ENCODE measurements at regions not wholly inside any gene's neighbourhood (a gene's known extent, or its start where the extent isn't known, plus 50 kb on each side); places are given as distances from the start of the nearest gene placed in this dataset.
A peak's percentile ranks its signal among the peaks of the same experiment; 100 is the strongest.
"Not testable (repeated sequence)": the region's sequence is repeated elsewhere in the genome, so short reads cannot be mapped to it uniquely, and the experiment has no call there.

DNA sequence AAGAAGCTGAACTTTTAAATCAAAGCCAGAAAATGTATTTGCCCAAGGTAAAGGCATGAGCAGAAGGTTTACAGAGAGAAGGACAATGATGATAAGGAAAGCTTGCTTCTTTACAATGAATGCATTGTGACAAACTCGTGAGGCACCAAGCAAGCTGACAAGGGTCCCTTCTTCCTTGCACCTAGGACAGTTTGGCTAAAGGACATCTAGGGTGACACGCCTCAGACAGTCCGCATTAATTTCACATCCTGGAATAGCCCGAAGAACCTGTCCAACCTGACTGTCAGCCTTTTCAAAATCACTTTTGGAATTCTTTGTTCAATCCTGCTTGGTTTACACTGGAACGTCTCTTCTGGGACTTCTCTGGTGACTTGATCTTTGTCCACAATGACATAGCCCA is 146.4 kb upstream of the MAP3K1 start:
- TF ChIP-seq, protein P1, sequence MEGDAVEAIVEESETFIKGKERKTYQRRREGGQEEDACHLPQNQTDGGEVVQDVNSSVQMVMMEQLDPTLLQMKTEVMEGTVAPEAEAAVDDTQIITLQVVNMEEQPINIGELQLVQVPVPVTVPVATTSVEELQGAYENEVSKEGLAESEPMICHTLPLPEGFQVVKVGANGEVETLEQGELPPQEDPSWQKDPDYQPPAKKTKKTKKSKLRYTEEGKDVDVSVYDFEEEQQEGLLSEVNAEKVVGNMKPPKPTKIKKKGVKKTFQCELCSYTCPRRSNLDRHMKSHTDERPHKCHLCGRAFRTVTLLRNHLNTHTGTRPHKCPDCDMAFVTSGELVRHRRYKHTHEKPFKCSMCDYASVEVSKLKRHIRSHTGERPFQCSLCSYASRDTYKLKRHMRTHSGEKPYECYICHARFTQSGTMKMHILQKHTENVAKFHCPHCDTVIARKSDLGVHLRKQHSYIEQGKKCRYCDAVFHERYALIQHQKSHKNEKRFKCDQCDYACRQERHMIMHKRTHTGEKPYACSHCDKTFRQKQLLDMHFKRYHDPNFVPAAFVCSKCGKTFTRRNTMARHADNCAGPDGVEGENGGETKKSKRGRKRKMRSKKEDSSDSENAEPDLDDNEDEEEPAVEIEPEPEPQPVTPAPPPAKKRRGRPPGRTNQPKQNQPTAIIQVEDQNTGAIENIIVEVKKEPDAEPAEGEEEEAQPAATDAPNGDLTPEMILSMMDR (conservative IDR thresholded peaks at IDR 0.05; ENCODE audit: low read length), result no peak
- DNase-seq (ENCODE audit: low read depth), result no peak
- H3K4me3 ChIP-seq (ENCODE audit: low read length), result no peak overlapping the region

DNA sequence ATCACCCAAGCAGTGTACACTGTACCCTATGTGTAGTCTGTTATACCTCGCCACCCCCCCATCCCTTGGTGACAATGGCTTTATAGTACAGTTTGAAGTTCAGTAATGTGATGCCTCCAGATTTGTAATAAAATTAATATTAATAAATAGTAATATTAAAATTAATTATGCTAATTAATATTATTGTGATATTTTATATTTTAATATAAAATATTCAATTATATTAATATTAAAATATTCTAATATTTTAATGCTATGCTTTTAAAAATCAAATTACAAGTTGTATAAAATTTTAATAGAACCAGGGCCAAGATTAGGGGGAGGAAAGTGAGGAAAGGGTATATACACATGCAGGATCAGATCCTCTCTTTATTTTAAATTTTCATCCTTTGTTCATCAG is 147.7 kb upstream of the MAP3K1 start:
- TF ChIP-seq, protein P1 (conservative IDR thresholded peaks at IDR 0.05; ENCODE audit: low read length), result no peak
- H3K4me3 ChIP-seq (ENCODE audit: low read length), result no peak overlapping the region
- DNase-seq (ENCODE audit: low read depth), result no peak

DNA sequence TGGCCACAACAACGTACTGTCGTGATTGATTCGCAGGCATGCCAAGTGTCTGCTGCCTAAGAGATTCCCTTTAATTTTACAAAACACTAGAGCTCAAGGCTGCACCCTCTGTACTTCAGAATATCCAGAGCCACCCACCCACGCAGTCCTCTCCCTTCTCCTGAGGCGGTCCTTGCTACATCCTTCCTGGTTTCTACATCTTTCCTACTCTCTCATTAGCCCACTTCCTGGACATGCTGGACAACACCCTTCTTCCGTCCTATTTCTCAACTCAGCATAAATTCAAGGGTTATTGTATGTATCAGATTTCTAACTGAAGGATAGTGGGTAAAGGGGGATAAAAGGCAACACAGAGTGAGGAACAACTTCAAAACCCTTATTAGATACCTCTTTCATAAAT is 148.4 kb upstream of the MAP3K1 start:
- TF ChIP-seq, protein P1 (conservative IDR thresholded peaks at IDR 0.05; ENCODE audit: low read length), result no peak
- H3K4me3 ChIP-seq (ENCODE audit: low read length), result no peak overlapping the region
- DNase-seq (ENCODE audit: low read depth), result no peak

DNA sequence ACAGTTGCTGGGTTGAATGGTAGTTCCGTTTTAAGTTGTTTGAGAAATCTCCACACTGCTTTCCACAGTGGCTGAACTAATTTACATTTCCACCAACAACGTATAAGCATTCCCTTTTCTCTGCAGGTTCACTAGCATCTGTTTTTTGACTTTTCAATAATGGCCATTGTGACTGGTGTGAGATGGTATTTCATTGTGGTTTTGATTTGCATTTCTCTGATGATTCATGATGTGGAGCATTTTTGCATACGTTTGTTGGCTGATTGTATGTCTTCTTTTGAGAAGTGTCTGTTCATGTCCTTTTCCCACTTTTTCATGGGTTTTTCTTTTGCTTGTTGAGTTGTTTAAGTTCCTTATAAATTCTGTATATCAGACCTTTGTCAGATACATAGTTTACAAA is 150.2 kb upstream of the MAP3K1 start:
- H3K4me3 ChIP-seq (ENCODE audit: low read length), result not testable (repeated sequence)
- peak; percentile 25 for DNase-seq (ENCODE audit: low read depth)

DNA sequence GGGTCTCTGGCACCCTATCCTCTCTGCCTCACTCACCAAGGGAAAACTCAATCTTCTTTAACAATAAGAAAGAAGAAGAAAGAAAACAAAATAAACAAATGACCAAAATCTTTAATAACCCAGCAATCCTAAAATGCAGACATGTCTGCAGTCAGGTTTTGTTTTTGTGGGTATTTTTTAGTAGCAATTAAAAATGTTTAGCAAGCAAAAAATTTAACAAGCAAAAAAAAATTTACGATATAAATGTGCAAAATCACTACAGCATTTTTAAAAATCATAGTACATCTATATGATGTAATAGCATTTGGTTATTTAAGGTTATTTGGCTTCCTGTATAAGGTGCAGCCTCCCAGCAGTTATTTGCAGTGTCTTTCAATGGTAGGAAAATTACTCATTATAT is 151.3 kb upstream of the MAP3K1 start:
- DNase-seq (ENCODE audit: low read depth), result no peak
- no peak overlapping the region for H3K4me3 ChIP-seq (ENCODE audit: low read length)
- TF ChIP-seq, protein P1 (conservative IDR thresholded peaks at IDR 0.05; ENCODE audit: low read length), result no peak

DNA sequence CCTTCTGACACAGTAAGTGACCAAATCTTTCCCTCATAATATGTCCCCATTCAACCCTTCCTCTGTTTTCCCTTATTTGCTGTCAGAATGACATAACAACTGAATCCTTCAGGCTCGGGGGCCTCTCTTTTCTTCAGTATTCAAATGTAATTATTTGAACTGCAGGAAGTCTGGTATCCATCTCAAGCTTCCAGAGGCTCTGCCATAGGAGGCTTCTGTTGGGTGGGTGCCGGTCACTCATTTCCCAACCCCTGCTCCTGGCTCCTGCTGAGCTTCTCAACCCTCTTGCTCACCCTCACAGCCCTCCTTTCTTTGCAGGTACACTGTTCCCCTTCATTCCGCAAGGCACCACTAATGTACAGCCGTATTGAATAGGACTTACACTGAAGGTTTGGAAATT is 151.8 kb upstream of the MAP3K1 start:
- no peak for DNase-seq (ENCODE audit: low read depth)
- H3K4me3 ChIP-seq (ENCODE audit: low read length), result no peak overlapping the region
- TF ChIP-seq, protein P1 (conservative IDR thresholded peaks at IDR 0.05; ENCODE audit: low read length), result no peak

DNA sequence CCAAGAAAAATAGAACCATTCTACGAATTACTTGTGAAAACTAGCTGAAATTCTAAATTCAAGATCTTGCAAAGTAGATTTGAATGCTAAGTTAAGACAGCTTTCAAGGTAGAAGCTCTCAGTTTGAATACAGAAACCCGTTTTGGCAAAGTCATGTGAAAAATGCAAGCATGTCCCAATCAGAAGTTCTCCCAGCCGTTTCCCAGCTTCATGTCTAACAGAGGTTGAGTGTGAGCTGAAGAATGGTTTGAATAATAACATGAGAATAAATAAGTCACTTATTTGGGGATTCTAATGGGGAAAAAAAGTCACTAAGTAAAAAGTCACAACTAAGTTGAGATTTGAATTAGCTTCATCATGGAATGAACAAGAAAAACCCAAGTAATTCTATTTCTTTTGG is 152.5 kb upstream of the MAP3K1 start:
- TF ChIP-seq, protein P1 (conservative IDR thresholded peaks at IDR 0.05; ENCODE audit: low read length), result no peak
- no peak for DNase-seq (ENCODE audit: low read depth)
- no peak overlapping the region for H3K4me3 ChIP-seq (ENCODE audit: low read length)

DNA sequence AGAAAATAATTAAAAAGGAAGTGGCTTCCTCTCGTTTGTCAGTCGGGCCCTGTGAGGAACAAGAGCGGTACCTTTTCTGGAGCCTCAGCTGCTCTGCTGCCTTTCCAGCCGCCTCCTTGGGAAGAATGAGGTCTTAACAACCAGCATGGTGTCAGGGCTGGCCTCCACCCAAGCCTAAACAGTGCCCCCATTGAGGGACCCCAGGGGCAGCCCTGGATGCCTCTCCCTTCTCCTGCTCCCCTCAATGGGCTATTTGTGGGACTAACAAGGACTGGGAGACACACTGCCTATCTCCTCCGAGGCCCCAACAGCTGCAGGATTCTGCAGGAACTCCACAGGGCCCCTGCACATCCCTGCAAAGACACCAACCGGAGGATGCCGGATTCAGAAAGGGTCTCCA is 155.4 kb upstream of the MAP3K1 start:
- H3K4me3 ChIP-seq (ENCODE audit: low read length), result no peak overlapping the region
- DNase-seq (ENCODE audit: low read depth), result no peak
- TF ChIP-seq, protein P1 (conservative IDR thresholded peaks at IDR 0.05; ENCODE audit: low read length), result no peak
